Spleen (tissue), 11 donors: ENCODE measurements at regions not wholly inside any gene's neighbourhood (a gene's known extent, or its start where the extent isn't known, plus 50 kb on each side); places are given as distances from the start of the nearest gene placed in this dataset.
A peak's percentile ranks its signal among the peaks of the same experiment; 100 is the strongest.

Experiments
- DNase-seq: peaks from one replicate; pipeline ENCODE4 v3.0.0-alpha.2; 2020
- H3K27ac ChIP-seq, 8 donors: fragments of 200-600 bp; sonication (generic) in 7 of 8; 1 replicate in 4 of 8; 2 replicates in 4 of 8; pipeline versions ENCODE4 v1.5.0 to v1.8.0; 2016 to 2021; ENCODE audit warnings: inconsistent platforms in 4 of 8, mild to moderate bottlenecking in 4 of 8, moderate library complexity in 1 of 8
- H3K27me3 ChIP-seq, 7 donors: fragments of 200-600 bp; sonication (generic) in 6 of 7; replicated peaks in 1 of 7; 1 replicate in 4 of 7; 2 replicates in 3 of 7; pipeline versions ENCODE4 v1.5.0 to v1.8.0; 2016 to 2021; ENCODE audit warnings: inconsistent platforms in 3 of 7, mild to moderate bottlenecking in 1 of 7
- H3K36me3 ChIP-seq, 6 donors: fragments of 200-600 bp; sonication (generic) in 5 of 6; 1 replicate in 4 of 6; 2 replicates in 2 of 6; pipeline versions ENCODE4 v1.5.0 to v1.8.0; 2016 to 2021; ENCODE audit warnings: inconsistent platforms in 2 of 6
- H3K4me1 ChIP-seq, 6 donors: fragments of 200-600 bp; sonication (generic) in 5 of 6; 1 replicate in 3 of 6; 2 replicates in 3 of 6; pipeline versions ENCODE4 v1.5.0 to v1.8.0; 2016 to 2021; ENCODE audit warnings: inconsistent platforms in 3 of 6
- H3K4me3 ChIP-seq, 8 donors: fragments of 200-600 bp; sonication (generic) in 7 of 8; 1 replicate in 4 of 8; 2 replicates in 4 of 8; pipeline versions ENCODE4 v1.5.0 to v1.8.0; 2016 to 2021; ENCODE audit warnings: inconsistent platforms in 4 of 8, mild to moderate bottlenecking in 4 of 8, moderate library complexity in 2 of 8
- H3K9me3 ChIP-seq, 8 donors: fragments of 200-600 bp; sonication (generic) in 7 of 8; 1 replicate in 4 of 8; 2 replicates in 4 of 8; pipeline versions ENCODE4 v1.5.0 to v1.8.0; 2016 to 2021; ENCODE audit warnings: inconsistent platforms in 4 of 8
- POLR2A ChIP-seq, 3 donors: fragments of 450-650 bp; IDR thresholded peaks; one replicate each; pipeline ENCODE4 v1.5.1; 2017; ENCODE audit warnings: antibody characterized with exemption in 3 of 3, mild to moderate bottlenecking in 1 of 3
- POLR2AphosphoS5 ChIP-seq, 3 donors: sonication (generic); formaldehyde crosslinking; IDR thresholded peaks; one replicate each; pipeline ENCODE4 v1.5.1; 2017; ENCODE audit warnings: antibody characterized with exemption in 3 of 3
- WGBS, 5 donors: extraction: QIAGEN DNeasy Blood & Tissue Kit in 3 of 5; methylation state at CpG; one replicate each; pipeline versions ENCODE4 v1.1.5 to v1.1.7; 2013 to 2018; 5-methylcytosine and 5-hydroxymethylcytosine counted together
- intact Hi-C: fragments of 100-400 bp; cut with DNase I; formaldehyde crosslinking; loops from one replicate; pipeline ENCODE4 v1.15.0; 2023; ENCODE audit warnings: low total_unique reads
- TF ChIP-seq, protein P1 (sequence below), 11 experiments: fragments of 200-600 bp in 7 of 11; fragments of 450-650 bp in 4 of 11; sonication (generic) in 4 of 11; IDR thresholded peaks in 8 of 11; conservative IDR thresholded peaks in 3 of 11; 1 replicate in 7 of 11; 2 replicates in 4 of 11; pipeline versions ENCODE4 v1.4.0 to v1.8.0; 2016 to 2021; ENCODE audit warnings: antibody characterized with exemption in 11 of 11, inconsistent platforms in 4 of 11, mild to moderate bottlenecking in 1 of 11
- donor health status: healthy with polysubstance abuse.
- donor health status: DM: no; HTN: no; CAD: no; lungs with moderate emphysema.
- donor health status: DM: no; HTN: no; CAD: no.
- donor health status: Bipolar disorder and iron deficiency.
- donor health status: healthy.
- donor health status: DM: no; HTN: no; CAD: no.
- donor health status: DM: yes; HTN: yes; CAD: no.

DNA sequence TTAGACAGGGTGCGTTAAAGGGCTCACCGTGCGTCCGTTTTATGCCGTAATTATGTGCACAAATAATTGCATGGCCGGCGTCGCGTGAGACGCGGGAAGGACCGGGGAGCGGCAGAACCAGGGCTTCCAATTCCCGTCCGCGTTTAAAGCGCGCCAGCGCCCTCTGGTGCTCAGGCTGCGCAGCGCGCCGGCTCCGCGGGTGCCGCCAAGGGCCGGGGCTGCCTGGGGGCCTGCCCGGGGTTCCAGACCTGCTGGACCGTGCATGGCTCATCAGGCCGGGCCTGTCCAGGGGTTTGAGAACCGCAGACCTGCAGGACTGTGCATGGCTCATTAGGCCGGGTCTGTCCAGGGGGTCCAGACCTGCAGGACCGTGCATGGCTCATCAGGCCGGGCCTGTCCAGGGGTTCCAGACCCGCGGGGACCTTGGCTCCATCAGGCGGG lies 369.0 kb downstream of the THBS2 start:
- H3K36me3 ChIP-seq, result no peaks in the 10 kb centered on the region
- peaks cover 0 to 20% (median 0%) of the 10 kb centered on the region in 7 donors for H3K27me3 ChIP-seq
- peak overlapping the region in 5 of 8 donors; percentile 3 to 73 (median 47) for H3K27ac ChIP-seq
- peak; percentile 90 for DNase-seq
- no peak for TF ChIP-seq POLR2A (IDR thresholded peaks at IDR 0.05)
- TF ChIP-seq POLR2AphosphoS5 (IDR thresholded peaks at IDR 0.05), result peak in 1 of 3 donors; percentile 31
- TF ChIP-seq, protein P1, sequence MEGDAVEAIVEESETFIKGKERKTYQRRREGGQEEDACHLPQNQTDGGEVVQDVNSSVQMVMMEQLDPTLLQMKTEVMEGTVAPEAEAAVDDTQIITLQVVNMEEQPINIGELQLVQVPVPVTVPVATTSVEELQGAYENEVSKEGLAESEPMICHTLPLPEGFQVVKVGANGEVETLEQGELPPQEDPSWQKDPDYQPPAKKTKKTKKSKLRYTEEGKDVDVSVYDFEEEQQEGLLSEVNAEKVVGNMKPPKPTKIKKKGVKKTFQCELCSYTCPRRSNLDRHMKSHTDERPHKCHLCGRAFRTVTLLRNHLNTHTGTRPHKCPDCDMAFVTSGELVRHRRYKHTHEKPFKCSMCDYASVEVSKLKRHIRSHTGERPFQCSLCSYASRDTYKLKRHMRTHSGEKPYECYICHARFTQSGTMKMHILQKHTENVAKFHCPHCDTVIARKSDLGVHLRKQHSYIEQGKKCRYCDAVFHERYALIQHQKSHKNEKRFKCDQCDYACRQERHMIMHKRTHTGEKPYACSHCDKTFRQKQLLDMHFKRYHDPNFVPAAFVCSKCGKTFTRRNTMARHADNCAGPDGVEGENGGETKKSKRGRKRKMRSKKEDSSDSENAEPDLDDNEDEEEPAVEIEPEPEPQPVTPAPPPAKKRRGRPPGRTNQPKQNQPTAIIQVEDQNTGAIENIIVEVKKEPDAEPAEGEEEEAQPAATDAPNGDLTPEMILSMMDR (IDR thresholded peaks at IDR 0.05 in 8 of 11, conservative IDR thresholded peaks at IDR 0.05 in 3 of 11), result peak; percentile 59 to 96 (median 87)
- H3K9me3 ChIP-seq, result no peaks in the 10 kb centered on the region
- intact Hi-C loops, result loop anchor here (5.0 kb wide), 1 partner anchor 512 kb away; no protein-coding TSS in a partner anchor
- WGBS, 5 donors, result 17 to 35% (median 17%) methylated on average over 22 to 37 of the region's 37 CpGs
- H3K4me1 ChIP-seq, result peaks cover 0 to 17% (median 9%) of the 10 kb centered on the region in 6 donors
- peak overlapping the region in 7 of 8 donors; percentile 26 to 68 (median 38) for H3K4me3 ChIP-seq

DNA sequence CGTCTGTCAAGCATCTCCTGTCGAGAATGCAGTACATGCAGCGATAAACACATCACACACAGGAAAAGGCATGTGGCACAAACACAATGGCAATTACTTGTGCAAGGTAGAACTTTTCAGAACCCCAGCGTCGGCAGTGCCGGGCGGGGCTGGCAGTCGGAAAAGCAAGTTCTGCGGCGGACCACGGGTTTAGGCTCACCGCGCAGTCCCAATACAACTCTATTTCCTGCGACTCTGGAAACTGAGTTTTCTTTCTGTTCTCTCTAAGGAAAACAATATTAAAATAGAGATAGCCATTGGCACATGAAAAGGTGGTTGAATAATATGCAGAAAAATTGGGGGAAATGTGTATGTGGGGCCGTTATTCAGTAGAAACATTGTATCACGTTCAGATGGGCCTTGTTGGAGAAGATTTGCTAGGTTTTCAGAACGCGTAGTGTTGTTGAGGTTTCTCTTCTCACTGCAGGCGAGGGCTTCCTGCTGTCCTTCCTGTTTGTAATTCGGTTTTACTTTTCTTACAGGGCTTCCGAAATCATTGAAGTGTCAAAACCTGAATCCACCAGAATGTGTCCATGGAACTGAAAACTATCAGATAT lies 369.5 kb downstream of the THBS2 start:
- peak; percentile 61 for DNase-seq
- 67 to 79% (median 71%) methylated on average over 21 of the region's 21 CpGs for WGBS, 5 donors
- TF ChIP-seq, protein P1 (IDR thresholded peaks at IDR 0.05 in 8 of 11, conservative IDR thresholded peaks at IDR 0.05 in 3 of 11), result no peak
- TF ChIP-seq POLR2AphosphoS5 (IDR thresholded peaks at IDR 0.05) (no peak), POLR2A (IDR thresholded peaks at IDR 0.05) (no peak)
- Histone ChIP-seq H3K27ac (peak overlapping the region in 5 of 8 donors; percentile 3 to 73 (median 47)), H3K9me3 (no peaks in the 10 kb centered on the region), H3K4me3 (peak overlapping the region in 7 of 8 donors; percentile 26 to 68 (median 38)), H3K4me1 (peaks cover 0 to 17% (median 9%) of the 10 kb centered on the region in 6 donors), H3K27me3 (peaks cover 0 to 20% (median 0%) of the 10 kb centered on the region in 7 donors), H3K36me3 (no peaks in the 10 kb centered on the region)
- intact Hi-C loops, result loop anchor here (5.0 kb wide), 1 partner anchor 512 kb away; no protein-coding TSS in a partner anchor

DNA sequence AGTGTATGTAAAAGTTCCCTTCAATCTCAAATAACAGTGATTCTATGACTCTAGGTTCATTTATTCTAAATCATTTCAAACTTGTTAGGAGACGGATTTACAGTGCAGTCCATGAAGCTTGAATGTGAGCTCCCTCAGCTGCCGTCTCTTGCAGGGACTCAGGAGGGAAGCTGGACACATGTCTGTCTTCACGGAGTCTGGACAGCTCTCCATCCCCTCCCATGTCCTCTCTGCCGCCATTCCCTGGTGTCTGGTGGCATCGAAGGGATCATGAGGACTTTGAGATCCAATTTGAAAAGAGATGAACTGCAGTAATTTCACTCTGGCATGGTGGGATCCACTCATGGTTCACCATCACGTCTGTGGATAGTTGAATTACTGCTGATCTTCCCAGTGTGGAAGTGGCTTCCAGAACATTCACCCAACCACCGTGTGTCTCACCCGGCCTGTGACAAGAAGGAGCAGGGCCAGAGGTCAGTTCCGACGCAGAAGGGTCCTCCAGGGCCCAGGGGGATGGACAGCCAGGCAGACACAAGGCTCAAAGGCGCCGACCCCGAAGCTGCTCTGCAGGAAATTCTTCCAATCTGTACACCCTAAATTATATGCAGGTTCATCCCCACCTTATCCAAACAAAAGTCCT lies 370.1 kb downstream of the THBS2 start:
- peak; percentile 61 for DNase-seq
- no peaks in the 10 kb centered on the region for H3K9me3 ChIP-seq
- peaks cover 0 to 20% (median 0%) of the 10 kb centered on the region in 7 donors for H3K27me3 ChIP-seq
- H3K4me1 ChIP-seq, result peaks cover 0 to 17% (median 9%) of the 10 kb centered on the region in 6 donors
- peak overlapping the region in 4 of 8 donors; percentile 36 to 73 (median 56) for H3K27ac ChIP-seq
- H3K36me3 ChIP-seq, result no peaks in the 10 kb centered on the region
- intact Hi-C loops, result loop anchor here (5.0 kb wide), 1 partner anchor 511 kb away; no protein-coding TSS in a partner anchor
- 86 to 95% (median 89%) methylated on average over 13 of the region's 13 CpGs for WGBS, 5 donors
- H3K4me3 ChIP-seq, result peak overlapping the region in 1 of 8 donors; percentile 68
- TF ChIP-seq, protein P1 (IDR thresholded peaks at IDR 0.05 in 8 of 11, conservative IDR thresholded peaks at IDR 0.05 in 3 of 11), result no peak
- TF ChIP-seq POLR2A (IDR thresholded peaks at IDR 0.05) (no peak), POLR2AphosphoS5 (IDR thresholded peaks at IDR 0.05) (no peak)

DNA sequence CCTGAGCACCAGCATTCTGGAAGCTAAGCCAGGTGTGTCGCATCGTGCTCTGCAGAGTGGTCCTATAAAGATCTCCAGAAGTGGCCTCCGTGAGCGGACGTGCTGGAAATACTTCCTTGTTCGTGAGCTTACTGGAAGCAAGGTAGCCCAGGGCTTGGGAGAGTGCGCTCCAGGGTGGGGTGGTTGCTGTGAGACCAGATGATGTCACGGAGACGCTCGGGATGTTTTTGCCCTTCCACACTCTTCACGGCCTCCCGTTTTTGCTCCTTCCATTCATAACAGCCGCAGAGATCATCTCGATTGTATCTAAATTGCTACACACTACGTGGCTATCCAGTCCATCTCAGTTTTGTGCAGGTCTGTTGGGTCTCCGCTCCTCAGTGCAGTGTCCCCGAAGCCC lies 373.4 kb downstream of the THBS2 start:
- Histone ChIP-seq H3K27ac (no peak overlapping the region), H3K36me3 (no peaks in the 10 kb centered on the region), H3K9me3 (no peaks in the 10 kb centered on the region), H3K27me3 (peaks cover 0 to 27% (median 0%) of the 10 kb centered on the region in 7 donors), H3K4me1 (peaks cover 0 to 17% (median 11%) of the 10 kb centered on the region in 6 donors), H3K4me3 (no peak overlapping the region)
- DNase-seq, result no peak
- TF ChIP-seq POLR2A (IDR thresholded peaks at IDR 0.05) (no peak), POLR2AphosphoS5 (IDR thresholded peaks at IDR 0.05) (no peak)
- TF ChIP-seq, protein P1 (IDR thresholded peaks at IDR 0.05 in 8 of 11, conservative IDR thresholded peaks at IDR 0.05 in 3 of 11), result no peak
- intact Hi-C loops, result loop anchor here (5.0 kb wide), 1 partner anchor 508 kb away; no protein-coding TSS in a partner anchor
- WGBS, 5 donors, result 80 to 85% (median 83%) methylated on average over 17 of the region's 17 CpGs
